ENCODE measurements at regions not wholly inside any gene's neighbourhood (a gene's known extent, or its start where the extent isn't known, plus 50 kb on each side); places are given as distances from the start of the nearest gene placed in this dataset.

- no peak for TF ChIP-seq CTCF (IDR thresholded peaks at IDR 0.05)
Measured at GRCh38 chr14:58820032-58820431, 182.3 kb downstream of the DACT1 start.

- TF ChIP-seq CTCF (IDR thresholded peaks at IDR 0.05), result no peak
Measured at GRCh38 chr14:58821421-58821820, 183.7 kb downstream of the DACT1 start.

- TF ChIP-seq CTCF (IDR thresholded peaks at IDR 0.05), result no peak
Measured at GRCh38 chr14:58822856-58823255, 185.1 kb downstream of the DACT1 start.

GRCh38 chr14:58823312-58823711, 185.6 kb downstream of the DACT1 start:
- no peak for TF ChIP-seq CTCF (IDR thresholded peaks at IDR 0.05)

- no peak for TF ChIP-seq CTCF (IDR thresholded peaks at IDR 0.05)
Measured at GRCh38 chr14:58824106-58824505, 186.3 kb downstream of the DACT1 start.

- TF ChIP-seq CTCF (IDR thresholded peaks at IDR 0.05), result no peak
Measured at GRCh38 chr14:58824796-58825195, 187.0 kb downstream of the DACT1 start.

- TF ChIP-seq CTCF (IDR thresholded peaks at IDR 0.05), result no peak
Measured at GRCh38 chr14:58825606-58826005, 187.8 kb downstream of the DACT1 start.

All from LNCAP (cell line).